T follicular helper cell (primary cell): ENCODE measurements at regions not wholly inside any gene's neighbourhood (a gene's known extent, or its start where the extent isn't known, plus 50 kb on each side); places are given as distances from the start of the nearest gene placed in this dataset.

ENCODE experiments used
- DNase-seq: peaks from one replicate; pipeline ENCODE4 v3.0.0-alpha.2; 2020; ENCODE audit warnings: low read depth

GRCh38 chr21:28234326-28234725 is 758.4 kb downstream of the LTN1 start:
- DNase-seq: no peak

DNA sequence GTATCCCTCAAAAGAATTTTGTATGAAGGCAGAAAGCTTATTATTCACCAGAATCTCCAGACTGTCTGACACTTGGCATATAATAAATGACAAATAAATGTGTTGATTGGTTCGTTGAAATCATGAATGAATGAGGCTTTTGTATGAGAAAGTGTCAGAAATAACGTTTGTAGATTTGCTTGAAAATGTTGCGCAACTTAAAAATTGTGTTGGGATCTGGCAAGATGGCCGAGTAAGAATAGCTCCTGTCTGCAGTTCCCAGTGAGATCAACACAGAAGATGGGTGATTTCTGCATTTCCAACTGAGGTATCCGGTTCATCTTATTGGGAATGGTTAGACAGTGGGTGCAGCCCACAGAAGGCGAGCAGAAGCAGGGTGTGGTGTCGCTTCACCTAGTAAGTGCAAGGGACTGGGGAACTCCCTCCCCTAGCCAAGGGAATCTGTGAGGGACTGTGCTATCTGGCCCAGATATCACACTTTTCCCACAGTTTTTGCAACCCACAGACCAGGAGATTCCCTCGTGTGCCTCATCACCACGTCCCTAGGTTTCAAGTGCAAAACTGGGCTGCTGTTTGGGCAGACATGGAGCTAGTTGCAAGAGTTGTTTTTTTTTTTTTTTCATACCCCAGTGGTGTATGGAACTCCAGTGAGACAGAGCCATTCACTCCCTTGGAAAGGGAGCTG is 759.0 kb downstream of the LTN1 start:
- DNase-seq: no peak

- no peak for DNase-seq
Measured at GRCh38 chr21:28230559-28230958, 762.1 kb downstream of the LTN1 start.

- no peak for DNase-seq
Measured at GRCh38 chr21:28229814-28230213, 762.9 kb downstream of the LTN1 start.

DNA sequence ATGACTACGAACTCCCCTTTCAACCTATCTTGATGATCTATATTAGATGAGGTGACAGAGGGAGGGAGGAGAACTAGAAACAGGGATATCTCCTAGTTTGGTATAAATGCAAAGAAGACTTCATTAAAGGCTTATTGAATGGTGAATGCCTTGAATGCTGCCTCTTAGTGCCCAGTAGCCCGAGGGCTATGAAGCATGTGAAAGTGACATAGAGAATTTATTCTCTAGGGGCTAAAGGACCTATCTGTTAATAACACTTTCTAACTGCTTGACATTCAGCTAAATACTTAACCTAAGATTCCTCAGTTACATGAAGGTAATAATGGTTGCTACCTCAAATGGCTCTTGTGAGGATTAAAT is 764.1 kb downstream of the LTN1 start:
- no peak for DNase-seq

DNA sequence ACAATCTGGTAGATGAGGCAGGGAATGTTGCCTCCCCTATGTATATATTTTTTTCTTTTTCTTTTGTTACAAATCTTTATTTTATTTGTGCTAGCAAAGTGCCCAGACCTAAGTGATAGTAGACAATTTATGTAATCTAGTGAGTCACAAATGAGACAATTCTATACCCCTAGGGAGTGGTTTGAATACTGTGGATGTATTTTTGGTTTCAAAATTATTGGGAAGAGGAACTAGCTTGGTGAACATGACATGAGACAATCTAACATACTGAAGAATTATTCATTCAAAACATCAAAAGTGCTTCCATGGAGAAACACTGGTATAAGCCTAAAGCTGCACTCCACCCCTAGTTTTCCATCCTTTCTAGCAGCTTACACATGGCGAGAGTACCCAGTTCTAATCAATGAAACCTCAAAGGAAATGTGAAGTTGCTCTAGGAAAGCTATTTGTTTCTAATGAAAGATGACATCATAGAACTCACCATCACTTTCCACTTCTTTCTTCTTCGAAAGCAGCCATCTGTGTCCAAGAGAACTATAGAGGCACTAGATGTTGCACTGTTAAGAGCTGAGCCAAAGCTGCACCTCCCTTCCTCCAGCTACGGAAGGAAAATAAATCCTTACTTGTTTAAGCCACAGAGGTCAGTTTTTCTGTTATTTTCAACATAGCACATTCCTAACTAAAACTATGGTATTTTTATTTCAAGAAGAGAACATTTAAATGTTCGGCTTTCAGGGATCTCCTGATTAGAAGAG is 764.6 kb downstream of the LTN1 start:
- DNase-seq: no peak

DNA sequence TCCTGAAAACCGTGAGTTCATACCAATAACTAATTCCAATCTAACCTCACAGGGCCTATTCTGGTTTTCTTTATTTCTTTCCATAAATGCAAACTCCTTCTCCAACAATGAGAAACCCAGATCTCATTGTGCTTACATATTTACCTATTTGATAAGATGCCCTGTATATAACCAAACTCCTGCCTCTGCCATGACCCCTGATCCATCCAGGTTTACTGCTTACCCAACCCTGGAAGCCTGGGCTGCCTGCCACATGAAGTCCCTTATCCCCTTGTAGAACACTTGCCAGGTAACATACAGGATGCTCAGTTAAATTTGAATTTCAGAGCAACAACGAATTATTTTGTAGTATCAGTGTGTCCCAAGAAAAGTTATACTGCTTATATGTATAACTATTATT is 766.1 kb downstream of the LTN1 start:
- DNase-seq: no peak

DNA sequence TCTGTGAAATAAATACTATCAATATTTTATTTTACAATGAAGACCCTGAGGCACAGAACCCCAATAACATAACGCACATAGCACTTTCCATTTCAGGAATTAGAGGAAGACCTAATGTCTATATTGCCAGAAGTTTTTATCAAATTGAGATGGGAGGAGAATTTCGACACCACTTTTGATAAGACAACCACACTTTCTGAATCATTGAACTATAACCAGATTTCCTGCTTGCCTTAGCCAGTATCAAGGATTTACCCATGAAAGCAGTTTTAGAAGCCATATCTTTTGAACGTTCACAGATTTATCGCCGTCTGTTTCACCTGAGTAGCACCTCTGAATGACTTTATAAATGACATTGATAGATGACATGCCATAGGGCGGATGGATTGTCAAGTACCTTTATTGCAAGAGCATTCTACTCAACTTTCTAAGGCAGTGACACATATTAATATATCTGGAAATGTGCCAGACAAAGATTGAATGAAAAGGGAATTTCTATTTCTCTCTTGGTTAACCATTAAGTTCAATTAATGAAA is 768.4 kb downstream of the LTN1 start:
- DNase-seq: no peak

- DNase-seq: no peak
Measured at GRCh38 chr21:28221984-28222383, 770.7 kb downstream of the LTN1 start.

- no peak for DNase-seq
Measured at GRCh38 chr21:28220680-28221079, 772.0 kb downstream of the LTN1 start.

DNA sequence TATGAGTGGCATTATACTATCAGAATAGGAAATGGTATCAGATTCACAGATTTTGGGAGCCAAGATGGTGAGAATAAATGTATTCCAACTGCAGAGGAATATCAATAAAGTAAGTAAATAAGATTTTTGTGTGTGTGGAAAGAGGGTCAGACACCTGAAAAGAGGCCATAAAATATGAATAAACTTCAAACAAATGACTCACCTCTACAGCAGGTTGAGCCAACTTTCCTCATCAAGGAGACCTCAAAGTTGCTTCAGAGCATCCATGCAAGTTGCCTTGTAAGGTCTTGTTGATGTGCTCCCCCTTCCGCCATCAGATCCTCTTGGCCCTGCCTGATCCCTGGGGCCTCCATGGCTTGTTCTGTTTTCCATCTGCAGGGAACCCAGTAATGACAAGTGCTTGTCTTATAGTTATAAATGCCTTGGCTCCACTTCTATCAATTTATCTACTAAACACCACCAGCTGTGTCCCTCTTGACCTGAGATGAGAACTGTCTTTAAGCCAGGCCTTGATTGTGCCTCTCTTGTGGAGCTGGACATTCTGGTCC is 775.6 kb downstream of the LTN1 start:
- no peak for DNase-seq

DNA sequence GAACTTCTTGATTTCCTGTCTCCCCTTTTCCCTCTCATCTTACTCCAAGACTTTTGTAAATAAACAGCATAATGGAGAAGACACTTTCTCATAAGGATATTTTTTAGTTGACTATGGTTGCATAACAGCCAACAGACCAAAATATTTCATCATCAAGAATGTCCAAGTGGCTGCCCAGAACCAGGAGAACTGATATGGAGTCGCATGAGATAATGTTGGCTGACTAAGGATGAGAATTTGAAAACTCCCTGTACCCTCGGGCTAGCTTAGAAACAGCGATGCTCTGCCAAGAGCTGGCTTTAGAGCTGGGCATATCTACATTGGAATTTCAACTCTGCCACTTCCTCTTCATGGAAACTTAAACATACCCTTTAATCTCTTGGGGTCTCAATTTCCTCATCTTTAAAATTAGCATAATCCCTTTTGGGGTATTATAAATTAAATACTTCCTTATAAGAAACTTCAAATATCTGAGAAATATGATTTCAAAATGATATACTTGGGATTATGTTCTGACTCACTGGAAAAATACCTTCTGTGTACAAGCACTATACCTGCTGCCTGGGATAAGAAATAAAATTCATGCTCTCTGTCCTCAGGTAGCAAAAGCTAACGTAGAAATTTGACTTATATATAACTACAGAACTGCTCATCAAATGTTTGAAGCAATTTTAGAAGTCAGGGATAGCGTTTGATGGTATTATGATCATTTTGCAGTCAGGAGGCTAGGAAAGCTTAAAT is 777.3 kb downstream of the LTN1 start:
- no peak for DNase-seq

DNA sequence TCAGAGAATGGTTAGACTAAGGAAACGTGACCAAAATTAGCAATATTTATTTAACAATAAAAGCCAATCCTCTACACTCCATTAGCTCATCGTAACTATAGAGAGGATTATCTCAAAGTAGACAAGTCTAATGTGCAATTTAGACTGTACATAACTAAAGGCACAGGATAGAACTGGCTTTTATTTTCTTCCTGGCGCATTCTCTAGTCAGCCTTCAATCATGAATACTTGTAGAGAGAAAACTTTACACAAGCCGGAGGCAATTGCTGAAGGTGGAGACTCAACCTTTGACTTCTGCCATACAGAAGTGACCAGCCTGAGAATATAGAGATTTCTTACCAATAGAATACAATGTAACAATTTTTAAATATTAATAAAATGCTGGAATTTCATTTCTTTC is 777.9 kb downstream of the LTN1 start:
- no peak for DNase-seq

DNA sequence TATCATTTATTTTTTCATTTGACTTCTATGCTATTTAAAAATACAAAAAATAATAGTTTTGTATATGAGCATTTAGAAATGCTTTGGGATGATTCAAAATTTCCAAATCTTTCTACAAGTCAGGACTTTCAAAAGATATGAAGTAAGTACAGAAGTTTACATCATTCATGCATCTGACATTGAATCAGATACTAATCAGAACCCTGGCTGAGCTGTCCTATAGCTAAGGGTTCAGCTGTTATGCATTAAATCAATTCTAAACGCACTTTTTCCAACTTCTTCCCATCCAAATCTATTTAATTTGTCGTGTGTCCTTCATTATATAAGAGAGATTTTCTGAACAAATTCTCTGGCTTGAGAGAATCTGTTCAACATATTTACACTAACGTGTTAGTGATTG is 779.4 kb downstream of the LTN1 start:
- no peak for DNase-seq

DNA sequence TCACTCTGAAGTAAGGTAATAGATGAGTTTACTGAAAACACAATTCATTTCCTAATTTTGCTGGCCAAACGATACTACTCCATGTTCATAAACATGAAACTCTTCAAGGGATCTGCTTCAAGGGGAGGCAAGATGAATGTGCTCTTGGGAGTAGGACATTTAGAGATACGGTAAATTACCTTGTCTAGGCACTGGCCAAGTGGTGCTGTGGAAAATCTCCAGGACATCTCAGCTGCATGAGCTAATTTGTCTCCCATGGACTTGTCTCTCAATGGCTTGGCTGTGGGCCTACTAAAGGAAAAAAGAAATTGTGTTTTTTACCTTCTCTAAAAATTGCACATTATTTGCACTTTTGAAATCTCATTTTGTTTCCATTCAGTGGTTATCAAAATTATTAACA is 780.6 kb downstream of the LTN1 start:
- no peak for DNase-seq

DNA sequence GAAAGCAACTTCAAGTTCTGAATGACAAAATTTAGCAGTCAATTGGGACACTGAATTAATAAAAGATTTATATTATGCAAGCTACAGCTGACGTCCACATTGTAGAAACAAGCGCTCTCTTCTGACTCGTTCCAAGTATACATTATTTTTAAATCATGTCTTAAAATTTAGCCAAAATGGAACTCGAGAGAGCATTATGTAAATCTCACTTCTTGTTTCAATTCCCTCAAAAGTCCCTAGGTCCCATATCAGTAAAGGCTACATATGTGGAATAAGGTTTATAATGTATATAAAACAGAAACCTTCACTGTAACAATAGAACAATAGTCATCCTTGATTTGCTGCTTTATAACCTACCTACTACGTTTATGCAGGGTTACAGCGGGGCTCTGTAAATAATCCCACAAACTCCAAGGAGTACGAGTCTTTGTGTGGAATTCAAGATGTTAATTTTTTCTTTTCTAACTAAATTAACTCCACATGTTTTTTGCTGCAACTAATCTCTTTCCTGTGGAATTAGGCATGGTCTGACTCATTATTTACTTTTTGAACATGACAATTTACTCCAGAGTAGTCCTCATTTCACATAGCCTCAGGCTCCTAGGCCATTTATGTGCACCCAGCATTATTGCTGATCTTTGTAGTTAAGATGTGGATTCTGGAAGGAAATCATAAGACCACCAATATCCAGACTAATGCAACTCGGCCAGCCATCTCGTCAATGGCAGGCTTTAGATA is 785.1 kb downstream of the LTN1 start:
- DNase-seq: no peak

GRCh38 chr21:28200726-28201125 is 792.0 kb downstream of the LTN1 start:
- DNase-seq: no peak

GRCh38 chr21:28196981-28197380 is 795.7 kb downstream of the LTN1 start:
- DNase-seq: no peak

DNA sequence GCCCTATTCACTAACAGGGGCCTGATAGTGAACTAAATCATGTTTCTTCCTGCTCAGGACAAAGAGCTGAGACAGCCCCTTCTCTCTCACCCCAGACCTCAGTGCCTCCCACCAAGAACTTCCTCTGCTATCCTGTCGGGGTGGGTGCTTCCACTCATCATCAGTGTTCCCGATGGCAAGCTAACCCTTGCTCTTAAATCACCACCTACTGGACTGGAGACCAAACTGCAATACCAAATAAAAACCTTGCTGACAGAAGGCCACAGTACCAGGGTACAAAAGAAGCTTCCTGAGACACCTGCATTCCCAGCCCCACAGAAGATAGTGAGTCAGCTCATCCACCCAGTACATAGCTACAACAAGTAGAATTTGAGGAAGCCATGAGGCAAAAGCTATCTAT is 799.5 kb downstream of the LTN1 start:
- DNase-seq: no peak

DNA sequence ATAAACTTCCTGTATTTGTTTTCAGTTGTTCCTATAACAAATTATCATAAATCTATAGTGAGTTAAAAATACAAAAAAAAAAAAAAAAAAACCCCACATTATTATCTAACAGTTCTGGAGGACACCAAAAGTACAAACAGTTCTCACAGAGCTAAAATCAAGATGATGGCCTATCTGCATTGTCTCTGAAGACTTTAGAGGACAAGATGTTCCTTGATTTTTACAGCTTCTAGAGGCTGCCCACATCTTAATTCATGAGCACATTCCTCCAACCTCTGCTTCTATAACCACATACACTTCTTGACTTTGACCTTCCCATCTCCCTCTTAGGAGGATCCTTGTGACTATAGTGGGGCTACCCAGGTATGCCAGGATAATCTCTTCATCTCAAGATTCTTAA is 806.1 kb downstream of the LTN1 start:
- DNase-seq: no peak

DNA sequence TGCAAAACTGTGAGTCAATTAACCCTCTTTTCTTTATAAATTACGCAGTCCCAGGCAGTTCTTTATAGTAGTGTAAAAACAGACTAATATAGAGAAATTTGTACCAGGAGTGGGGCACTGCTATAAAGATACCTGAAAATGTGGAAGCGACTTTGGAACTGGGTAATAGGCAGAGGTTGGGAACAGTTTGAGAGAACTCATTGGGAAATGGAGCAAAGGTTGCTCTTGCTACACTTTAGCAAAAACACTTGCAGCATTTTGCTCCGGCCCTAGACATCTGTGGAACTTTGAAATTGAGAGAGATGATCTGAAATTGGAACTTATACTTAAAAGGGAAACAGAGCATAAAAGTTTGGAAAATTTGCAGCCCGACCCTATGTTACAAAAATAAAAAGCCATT is 810.9 kb downstream of the LTN1 start:
- DNase-seq: no peak

DNA sequence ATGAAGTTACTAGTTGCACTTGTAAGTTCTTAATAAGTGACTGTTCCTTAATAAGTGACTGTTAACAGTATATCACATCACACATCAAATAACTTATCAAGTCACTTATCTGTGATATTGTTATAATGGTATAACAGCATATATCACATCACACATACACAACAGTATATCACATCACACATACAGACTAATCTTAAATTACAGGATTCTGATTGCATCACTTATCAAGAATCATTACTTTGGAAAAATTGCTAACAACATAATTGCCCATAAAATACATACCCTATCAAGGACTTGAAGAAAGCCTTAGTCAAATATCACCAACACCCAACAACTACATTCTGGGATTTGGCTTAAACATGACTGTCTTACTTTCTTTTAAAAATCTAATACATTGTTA is 813.5 kb downstream of the LTN1 start:
- no peak for DNase-seq
